ENCODE measurements at regions not wholly inside any gene's neighbourhood (a gene's known extent, or its start where the extent isn't known, plus 50 kb on each side); places are given as distances from the start of the nearest gene placed in this dataset.

GRCh38 chr15:62608369-62608768 is 434.2 kb upstream of the TPM1 start:
- DNase-seq (ENCODE audit: low read depth in 3 of 3) = no peak

GRCh38 chr15:62610265-62610869 is 432.2 kb upstream of the TPM1 start:
- no peak for DNase-seq (ENCODE audit: low read depth in 3 of 3)

GRCh38 chr15:62611002-62611401 is 431.5 kb upstream of the TPM1 start:
- no peak for DNase-seq (ENCODE audit: low read depth in 3 of 3)

GRCh38 chr15:62612183-62612733 is 430.3 kb upstream of the TPM1 start:
- DNase-seq (ENCODE audit: low read depth in 3 of 3) = no peak

DNA sequence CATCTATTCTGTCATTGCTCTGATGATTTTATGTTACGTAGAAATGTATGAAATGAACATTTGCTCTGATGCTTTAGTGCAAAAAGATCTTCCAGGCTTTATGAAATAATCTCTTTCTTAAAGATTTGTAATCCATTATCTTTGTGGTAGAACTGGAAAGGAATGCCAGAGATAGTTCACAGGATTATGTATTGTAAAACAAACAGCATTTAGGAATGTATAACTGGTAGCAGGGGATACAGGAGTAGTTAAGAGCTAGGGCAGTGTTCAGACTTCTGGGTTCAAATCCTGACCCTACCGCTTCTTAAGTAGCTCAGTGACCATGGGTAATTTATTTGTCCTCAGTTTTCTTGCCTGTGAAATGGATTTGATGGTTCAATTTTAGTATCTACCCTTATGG is 429.8 kb upstream of the TPM1 start:
- DNase-seq (ENCODE audit: low read depth in 3 of 3) = no peak

DNA sequence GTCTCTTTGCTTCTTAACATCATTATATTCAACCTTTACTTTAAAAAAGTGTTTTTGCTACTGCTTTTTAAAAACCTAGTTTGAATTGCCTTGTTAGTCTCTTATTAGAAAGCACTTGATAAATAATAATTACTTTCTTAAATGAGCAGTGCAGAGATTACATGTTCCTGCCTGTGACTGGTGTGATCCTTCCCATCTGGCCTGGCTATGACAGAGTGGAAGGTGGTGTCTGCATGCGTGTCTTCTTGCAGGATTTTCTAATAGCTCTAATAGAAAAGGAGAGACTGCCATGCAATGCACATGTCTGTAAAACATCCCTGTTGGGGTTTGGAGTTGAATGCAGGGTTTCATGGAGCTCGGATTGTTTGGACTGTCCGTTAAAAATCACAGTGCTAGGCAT is 425.8 kb upstream of the TPM1 start:
- no peak for DNase-seq (ENCODE audit: low read depth in 3 of 3)

DNA sequence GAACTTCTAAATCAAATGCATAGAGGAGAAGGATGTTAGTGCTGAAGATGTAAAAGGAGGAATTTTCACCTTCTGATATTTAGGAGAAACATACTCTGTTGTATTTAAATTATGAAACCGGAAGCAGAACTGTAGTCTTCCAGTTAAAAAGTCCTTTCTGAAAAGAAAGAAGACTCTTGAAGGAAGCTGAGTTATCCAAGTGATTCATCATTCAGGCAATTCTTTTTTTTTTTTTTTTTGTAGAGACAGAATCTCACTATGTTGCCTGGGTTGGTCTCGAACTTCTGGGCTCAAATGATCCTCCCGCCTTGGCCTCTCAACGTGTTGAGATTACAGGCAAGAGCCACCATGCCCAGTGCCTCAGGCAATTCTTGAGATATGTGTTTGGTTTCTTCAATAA is 424.8 kb upstream of the TPM1 start:
- DNase-seq (ENCODE audit: low read depth in 3 of 3) = no peak

GRCh38 chr15:62618432-62618831 is 424.1 kb upstream of the TPM1 start:
- DNase-seq (ENCODE audit: low read depth in 3 of 3) = no peak

DNA sequence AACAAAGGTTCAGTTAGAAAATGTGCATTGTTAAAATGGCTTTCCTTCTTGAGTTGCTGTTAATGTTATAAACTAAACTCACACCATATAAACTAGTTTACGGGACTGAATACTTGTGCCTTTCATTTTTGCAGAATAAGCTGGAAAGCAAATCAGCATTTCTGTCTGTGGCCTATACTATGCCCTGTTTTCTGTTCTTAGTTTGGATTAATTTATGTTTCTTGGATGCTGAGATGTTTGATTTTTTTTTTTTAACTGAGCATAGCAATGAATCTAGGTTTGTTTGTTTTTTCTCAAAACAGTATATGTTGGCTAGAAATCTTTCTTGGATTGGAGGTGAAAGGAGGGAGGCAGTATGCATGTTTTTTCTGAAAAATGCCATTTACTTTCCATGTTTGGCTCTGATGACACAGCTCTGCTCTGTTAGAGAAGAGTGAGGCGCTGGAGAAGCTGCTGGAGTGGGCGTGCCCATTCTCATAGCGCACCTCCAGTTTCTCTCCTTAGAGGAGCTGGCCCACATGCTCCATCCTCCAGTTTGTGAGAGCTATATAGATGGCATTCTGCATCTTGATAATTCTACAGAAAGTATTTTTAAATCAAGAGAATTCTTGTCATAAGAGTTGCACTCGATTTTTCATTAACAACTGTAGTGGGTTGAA is 423.6 kb upstream of the TPM1 start:
- no peak for DNase-seq (ENCODE audit: low read depth in 3 of 3)

DNA sequence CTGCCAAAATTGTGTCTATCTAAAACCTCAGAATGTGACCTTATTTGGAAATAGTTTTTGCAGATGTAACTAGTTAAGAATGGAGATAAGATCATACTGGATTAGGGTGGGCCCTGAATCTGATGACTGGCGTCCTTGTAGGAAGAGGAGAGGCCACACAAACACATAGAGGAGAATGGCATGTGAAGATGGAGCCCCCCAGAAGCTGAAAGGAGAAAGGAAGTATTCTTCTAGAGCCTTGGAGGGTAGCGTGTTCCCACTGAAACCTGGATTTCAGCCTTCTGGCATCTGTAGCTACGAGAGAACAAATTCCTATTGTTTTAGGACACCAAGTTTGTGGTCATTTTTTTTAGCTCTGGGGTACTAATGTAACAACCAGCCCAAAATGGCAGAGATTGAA is 423.0 kb upstream of the TPM1 start:
- DNase-seq (ENCODE audit: low read depth in 3 of 3) = no peak

DNA sequence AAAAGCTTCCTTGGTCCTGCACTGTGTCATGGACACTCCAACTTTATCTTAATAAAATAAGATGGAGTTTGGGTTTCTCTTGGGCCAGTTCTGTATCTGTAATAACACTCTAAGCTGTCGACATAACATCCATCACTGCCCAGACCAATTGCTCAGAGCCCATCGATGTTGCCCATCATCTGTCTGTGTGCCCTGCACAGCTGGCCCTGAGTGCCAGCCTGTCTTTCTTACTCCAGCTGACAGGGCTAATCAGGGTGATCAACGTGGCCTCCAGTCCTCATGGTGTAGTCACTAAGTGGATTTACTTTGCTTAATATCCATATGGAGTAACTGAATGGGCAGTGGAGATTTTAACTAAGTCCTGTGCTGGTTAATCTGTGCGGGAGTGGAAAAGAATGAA is 419.8 kb upstream of the TPM1 start:
- no peak for DNase-seq (ENCODE audit: low read depth in 3 of 3)

- DNase-seq (ENCODE audit: low read depth in 3 of 3) = no peak
These were observed 417.8 kb upstream of the TPM1 start for GRCh38 chr15:62624547-62625378.

GRCh38 chr15:62625429-62626033 is 417.0 kb upstream of the TPM1 start:
- DNase-seq (ENCODE audit: low read depth in 3 of 3) = no peak

- DNase-seq (ENCODE audit: low read depth in 3 of 3) = no peak
These were observed 415.6 kb upstream of the TPM1 start for GRCh38 chr15:62626903-62627302.

GRCh38 chr15:62631076-62631724 is 411.3 kb upstream of the TPM1 start:
- no peak for DNase-seq (ENCODE audit: low read depth in 3 of 3)

- no peak for DNase-seq (ENCODE audit: low read depth in 3 of 3)
These were observed 405.5 kb upstream of the TPM1 start for GRCh38 chr15:62636823-62637573.

GRCh38 chr15:62637574-62637897 is 405.0 kb upstream of the TPM1 start:
- DNase-seq (ENCODE audit: low read depth in 3 of 3) = no peak

GRCh38 chr15:62637950-62638619 is 404.5 kb upstream of the TPM1 start:
- DNase-seq (ENCODE audit: low read depth in 3 of 3) = no peak

GRCh38 chr15:62639432-62639831 is 403.1 kb upstream of the TPM1 start:
- DNase-seq (ENCODE audit: low read depth in 3 of 3) = no peak

GRCh38 chr15:62639906-62640605 is 402.5 kb upstream of the TPM1 start:
- DNase-seq (ENCODE audit: low read depth in 3 of 3) = no peak

All from stimulated activated CD4-positive, alpha-beta T cell treated with anti-CD3 and anti-CD28 coated beads, TNF-alpha, amount 100 ng/mL, for 24 hours (primary cell).